Left colon (tissue), 2 donors: ENCODE measurements at regions not wholly inside any gene's neighbourhood (a gene's known extent, or its start where the extent isn't known, plus 50 kb on each side); places are given as distances from the start of the nearest gene placed in this dataset.

Experiments
- ATAC-seq: fragments of 200-7000 bp; cut with Tn5 transposase; one replicate; pipeline ENCODE4 v1.9.1; 2020; ENCODE audit warnings: mild to moderate bottlenecking, moderate library complexity
- DNase-seq, 2 donors: peaks; one replicate each; pipeline ENCODE4 v3.0.0-alpha.2; 2020
- intact Hi-C, 2 donors: fragments of 100-400 bp; cut with DNase I in 1 of 2; cut with micrococcal nuclease in 1 of 2; formaldehyde crosslinking; loops; one replicate each; pipeline versions ENCODE4 v1.11.2 to v1.14.0; 2022; cut with DNase I, micrococcal nuclease
- donor health status: DM: no; HTN: no; CAD: no.
- donor health status: DM: yes; HTN: yes; CAD: no.

- ATAC-seq, result no peak
- intact Hi-C loops, result no loop called here
- DNase-seq, result no peak
Measured at GRCh38 chr5:142512043-142513042, 173.5 kb downstream of the FGF1 start.

- no peak for DNase-seq
- ATAC-seq, result no peak
- intact Hi-C loops, result no loop called here
Measured at GRCh38 chr5:142511358-142511757, 174.5 kb downstream of the FGF1 start.

- DNase-seq (no peak), ATAC-seq (no peak)
- intact Hi-C loops, result no loop called here
Measured at GRCh38 chr5:142509026-142509425, 176.9 kb downstream of the FGF1 start.

GRCh38 chr5:142508591-142508990 is 177.3 kb downstream of the FGF1 start:
- intact Hi-C loops, result no loop called here
- ATAC-seq (no peak), DNase-seq (no peak)

- intact Hi-C loops, result no loop called here
- DNase-seq, result no peak
Measured at GRCh38 chr5:142507531-142508372, 178.1 kb downstream of the FGF1 start.

GRCh38 chr5:142506756-142507155 is 179.1 kb downstream of the FGF1 start:
- DNase-seq, result no peak
- intact Hi-C loops, result no loop called here

More at GRCh38 chr5:142507531-142508372, 178.1 kb downstream of the FGF1 start:
- peak; percentile 34 for ATAC-seq

GRCh38 chr5:142506046-142506445 is 179.8 kb downstream of the FGF1 start:
- intact Hi-C loops, result no loop called here
- DNase-seq, result no peak
- no peak for ATAC-seq

More at GRCh38 chr5:142506756-142507155, 179.1 kb downstream of the FGF1 start:
- no peak for ATAC-seq

GRCh38 chr5:142501890-142502289 is 177.1 kb upstream of the SPRY4 start:
- intact Hi-C loops, result no loop called here
- ATAC-seq (no peak), DNase-seq (no peak)

GRCh38 chr5:142500227-142500905 is 175.5 kb upstream of the SPRY4 start:
- ATAC-seq (no peak), DNase-seq (no peak)
- intact Hi-C loops, result no loop called here

GRCh38 chr5:142499591-142500226 is 174.9 kb upstream of the SPRY4 start:
- DNase-seq, result no peak
- ATAC-seq, result peak; percentile 76
- intact Hi-C loops, result no loop called here

GRCh38 chr5:142498298-142498697 is 173.5 kb upstream of the SPRY4 start:
- ATAC-seq (no peak), DNase-seq (no peak)
- intact Hi-C loops, result no loop called here

- no peak for DNase-seq
- intact Hi-C loops, result no loop called here
- ATAC-seq, result no peak
Measured at GRCh38 chr5:142495531-142495930, 170.7 kb upstream of the SPRY4 start.

- DNase-seq (no peak), ATAC-seq (no peak)
- intact Hi-C loops, result no loop called here
Measured at GRCh38 chr5:142493875-142494518, 169.2 kb upstream of the SPRY4 start.

- intact Hi-C loops, result no loop called here
- ATAC-seq, result no peak
- no peak for DNase-seq
Measured at GRCh38 chr5:142492781-142493281, 168.0 kb upstream of the SPRY4 start.

GRCh38 chr5:142491679-142492078 is 166.9 kb upstream of the SPRY4 start:
- ATAC-seq (no peak), DNase-seq (no peak)
- intact Hi-C loops, result no loop called here

- ATAC-seq, result no peak
- no peak for DNase-seq
- intact Hi-C loops, result no loop called here
Measured at GRCh38 chr5:142491270-142491669, 166.4 kb upstream of the SPRY4 start.

GRCh38 chr5:142486581-142486980 is 161.8 kb upstream of the SPRY4 start:
- ATAC-seq (no peak), DNase-seq (no peak)
- intact Hi-C loops, result no loop called here

- ATAC-seq (no peak), DNase-seq (no peak)
- intact Hi-C loops, result no loop called here
Measured at GRCh38 chr5:142486020-142486419, 161.2 kb upstream of the SPRY4 start.
